HG03103 (cell line): ENCODE measurements at regions not wholly inside any gene's neighbourhood (a gene's known extent, or its start where the extent isn't known, plus 50 kb on each side); places are given as distances from the start of the nearest gene placed in this dataset.

ENCODE experiments used
- ATAC-seq: cut with Tn5 transposase; IDR thresholded peaks from one replicate; pipeline ENCODE4 v1.9.1; 2021; ENCODE audit warnings: low read depth; ENCODE audit not compliant: unreplicated experiment

DNA sequence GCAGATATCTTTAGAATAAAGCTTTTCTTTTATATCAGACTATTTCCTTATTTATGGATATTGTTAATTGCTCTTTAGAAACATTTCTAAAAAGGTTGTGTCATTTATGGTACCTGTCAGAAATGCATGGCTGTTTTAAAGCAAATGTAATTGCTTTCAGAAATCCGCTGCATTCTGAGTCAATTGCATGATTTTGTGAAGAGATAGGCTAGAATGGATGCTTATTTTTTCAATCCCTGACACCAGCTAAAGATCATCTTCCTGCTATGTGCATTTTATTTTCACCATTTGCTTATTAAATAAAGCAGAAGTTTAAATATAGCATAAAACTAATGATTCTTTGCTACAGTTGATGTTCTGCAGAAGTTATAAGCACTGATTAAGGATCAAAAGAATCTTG, 170.2 kb upstream of the C9orf72 start:
- no peak for ATAC-seq

GRCh38 chr9:27747450-27747849, 174.2 kb upstream of the C9orf72 start:
- no peak for ATAC-seq

GRCh38 chr9:27749838-27750237, 176.6 kb upstream of the C9orf72 start:
- no peak for ATAC-seq

DNA sequence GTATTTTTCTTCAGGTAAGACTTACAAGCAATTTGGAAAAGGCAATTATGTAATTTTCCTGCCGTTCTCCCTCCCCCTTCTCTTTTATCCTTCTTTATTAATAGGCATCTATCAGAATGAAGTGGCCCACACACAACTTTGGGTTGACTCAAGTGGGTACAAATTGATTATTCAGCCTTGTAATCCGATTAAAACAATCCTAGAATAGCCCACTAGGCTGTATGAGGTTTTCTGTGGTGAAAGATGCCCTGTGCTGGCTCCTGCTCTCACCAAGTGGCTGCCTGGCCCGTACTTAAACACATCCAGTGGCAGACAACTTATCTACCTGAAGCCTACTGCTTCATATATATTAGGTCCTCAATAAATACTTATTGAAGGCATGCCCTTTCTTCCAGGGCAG, 177.3 kb upstream of the C9orf72 start:
- no peak for ATAC-seq

- ATAC-seq: no peak
These were observed 178.8 kb upstream of the C9orf72 start for GRCh38 chr9:27752069-27752468.

DNA sequence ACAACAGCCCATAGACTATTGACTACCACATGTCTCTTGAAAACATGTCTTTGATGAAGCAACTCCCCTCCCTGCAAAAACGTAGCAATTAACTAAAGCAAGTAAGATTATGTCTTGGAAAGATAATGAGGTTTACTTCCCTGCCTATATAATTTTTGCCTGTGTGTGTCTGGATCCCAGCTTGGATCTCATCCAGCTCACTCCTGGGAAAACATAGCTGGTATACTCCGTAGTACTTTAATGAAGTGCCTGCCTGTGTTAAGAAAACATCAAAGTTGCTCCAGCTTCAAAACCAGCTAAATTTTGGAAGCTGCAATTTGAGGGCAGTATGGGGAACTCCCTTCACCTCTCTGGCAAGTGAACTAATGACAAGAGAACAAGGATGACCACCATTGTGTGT, 182.6 kb upstream of the C9orf72 start:
- no peak for ATAC-seq

- no peak for ATAC-seq
These were observed 183.1 kb upstream of the C9orf72 start for GRCh38 chr9:27756418-27756817.

- no peak for ATAC-seq
These were observed 190.6 kb upstream of the C9orf72 start for GRCh38 chr9:27763831-27764230.

GRCh38 chr9:27765266-27766072, 192.2 kb upstream of the C9orf72 start:
- no peak for ATAC-seq

- no peak for ATAC-seq
These were observed 193.0 kb upstream of the C9orf72 start for GRCh38 chr9:27766073-27766835.

DNA sequence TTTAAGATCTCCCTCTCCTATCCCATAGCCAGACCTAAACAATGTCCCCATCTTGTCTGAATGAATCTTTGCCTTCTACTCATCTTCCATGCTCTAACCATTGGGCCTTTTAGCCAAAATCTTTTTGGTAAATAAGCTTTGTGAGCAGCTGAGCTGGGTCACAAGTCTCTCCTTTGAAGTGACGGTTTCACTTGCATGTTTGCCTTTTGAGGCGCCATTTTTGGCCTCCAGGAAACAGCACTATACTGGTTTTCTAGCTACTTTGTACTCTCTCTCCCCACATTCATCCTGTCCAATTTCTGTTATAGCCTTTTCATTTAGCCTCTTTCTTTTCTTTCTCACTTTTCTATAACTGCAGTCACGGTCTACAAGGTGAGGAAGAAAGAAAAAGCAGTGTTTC, 195.5 kb upstream of the C9orf72 start:
- ATAC-seq: no peak

DNA sequence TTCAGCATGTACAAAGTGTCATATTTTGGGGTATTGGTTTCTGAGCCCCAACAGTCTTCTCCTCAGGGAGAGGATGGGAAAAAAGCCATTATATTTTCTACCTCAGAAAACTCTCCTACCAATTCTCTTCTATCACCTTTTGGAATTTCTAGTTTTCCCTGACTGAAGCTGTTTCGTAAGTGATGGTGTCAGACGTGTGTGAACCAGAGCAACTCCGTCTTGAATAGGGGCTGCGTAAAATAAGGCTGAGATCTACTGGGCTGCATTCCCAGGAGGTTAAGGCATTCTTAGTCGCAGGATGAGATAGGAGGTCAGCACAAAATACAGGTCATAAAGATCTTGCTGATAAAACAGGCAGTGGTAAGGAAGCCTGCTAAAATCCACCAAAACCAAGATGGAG, 197.3 kb upstream of the C9orf72 start:
- no peak for ATAC-seq

DNA sequence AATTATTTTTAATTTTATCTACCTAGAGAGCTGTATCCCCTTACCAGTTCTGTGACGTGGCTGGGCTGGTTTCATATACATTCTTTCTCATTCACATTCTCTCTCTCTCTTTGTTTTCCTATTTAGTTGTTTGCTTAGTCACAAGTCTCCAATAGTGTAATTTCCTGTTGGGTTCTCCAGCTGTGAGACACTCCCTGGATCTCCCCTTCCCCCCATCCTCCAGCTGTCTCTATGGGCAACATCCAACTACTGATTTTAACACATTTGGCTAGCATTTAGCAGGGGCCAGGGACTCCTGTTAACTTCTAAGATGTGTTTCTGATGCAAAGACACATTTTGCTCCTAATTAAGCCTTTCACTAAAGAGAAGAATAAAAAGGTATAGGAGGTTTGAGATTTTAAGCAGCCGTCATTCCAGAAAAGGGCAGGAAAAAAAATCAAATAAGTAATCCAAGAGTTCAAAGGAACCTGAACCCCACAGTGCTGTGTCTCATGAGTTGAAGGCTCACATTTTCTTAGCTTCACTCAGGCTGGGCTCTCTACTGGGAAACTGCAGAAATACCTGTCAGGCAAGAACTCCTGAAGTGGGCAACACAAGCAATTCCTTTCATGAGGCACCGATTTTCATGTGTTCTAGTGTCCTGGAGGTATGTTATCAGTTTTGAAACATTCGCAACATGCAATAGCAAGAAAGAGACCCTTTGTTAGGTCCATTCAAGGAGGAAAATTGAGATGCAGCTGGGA, 198.7 kb upstream of the C9orf72 start:
- no peak for ATAC-seq

DNA sequence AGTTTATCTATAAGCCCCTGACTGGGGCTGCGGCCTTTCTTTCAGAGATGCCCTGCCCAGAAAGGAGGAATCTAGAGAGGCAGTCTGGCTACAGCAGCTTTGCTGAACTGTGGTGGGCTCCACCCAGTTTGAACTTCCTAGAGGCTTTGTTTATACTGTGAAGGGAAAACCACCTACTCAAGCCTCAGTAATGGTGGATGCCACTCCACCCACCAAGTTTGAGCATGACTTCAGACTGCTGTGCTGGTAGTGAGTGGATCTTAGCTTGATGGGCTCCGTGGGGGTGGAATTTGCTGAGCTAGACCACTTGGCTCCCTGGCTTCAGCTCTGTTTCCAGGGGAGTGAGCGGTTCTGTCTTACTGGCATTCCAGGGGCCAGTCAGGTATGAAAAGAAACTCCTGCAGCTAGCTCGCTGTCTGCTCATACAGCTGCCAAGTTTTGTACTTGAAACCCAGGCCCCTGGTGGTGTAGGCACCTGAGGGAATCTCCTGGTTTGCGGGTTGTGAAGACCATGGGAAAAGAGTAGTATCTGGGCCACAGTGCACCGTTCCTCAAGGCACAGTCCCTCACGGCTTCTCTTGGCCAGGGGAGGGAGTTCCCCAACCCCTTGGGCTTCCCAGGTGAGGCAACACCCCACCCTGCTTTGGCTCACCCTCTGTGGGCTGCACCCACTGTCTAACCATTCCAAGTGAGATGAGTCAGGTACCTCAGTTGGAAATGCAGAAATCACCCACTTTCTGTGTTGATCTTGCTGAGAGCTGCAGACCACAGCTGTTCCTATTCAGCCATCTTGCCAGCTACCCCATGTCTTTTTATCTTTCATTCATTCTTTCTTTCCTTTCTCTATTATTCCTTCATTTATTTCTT, 211.8 kb upstream of the C9orf72 start:
- ATAC-seq: peak; percentile 31

DNA sequence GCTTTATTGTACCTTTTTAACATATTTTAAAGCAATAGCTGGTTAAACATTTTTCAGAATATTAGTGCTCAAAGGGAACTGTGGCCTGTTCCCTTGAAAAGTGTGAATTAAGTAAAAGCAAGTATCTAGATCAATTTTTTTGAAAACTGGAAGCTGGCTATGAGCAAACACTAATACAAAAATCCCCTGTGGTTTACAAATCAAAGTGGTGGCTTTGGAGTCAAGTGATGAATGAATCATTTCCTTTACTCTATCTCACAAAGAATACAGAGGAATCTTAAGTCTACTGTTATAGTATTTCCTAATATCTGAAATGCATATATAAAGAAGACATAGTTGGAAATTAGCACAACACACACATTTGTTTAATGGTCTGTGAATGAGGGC, 212.4 kb upstream of the C9orf72 start:
- peak; percentile 75 for ATAC-seq

DNA sequence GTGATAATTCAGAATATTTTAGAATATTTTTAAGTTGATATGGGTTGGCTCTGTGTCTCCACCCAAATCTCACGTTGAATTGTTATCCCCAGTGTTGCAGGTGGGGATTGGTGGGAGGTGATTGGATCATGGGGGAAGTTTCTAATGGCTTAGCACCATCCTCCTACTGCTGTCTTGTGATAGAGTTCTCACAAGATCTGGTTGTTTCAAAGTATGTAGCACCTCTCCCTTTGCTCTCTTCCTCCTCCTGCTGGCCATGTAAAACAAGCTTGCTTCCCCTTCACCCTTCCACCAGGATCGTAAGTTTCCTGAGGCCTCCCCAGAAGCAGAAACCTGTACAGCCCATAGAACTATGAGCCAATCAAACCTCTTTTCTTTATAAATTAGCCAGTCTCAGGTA, 214.6 kb upstream of the C9orf72 start:
- no peak for ATAC-seq

GRCh38 chr9:27791311-27791710, 218.0 kb upstream of the C9orf72 start:
- ATAC-seq: no peak

DNA sequence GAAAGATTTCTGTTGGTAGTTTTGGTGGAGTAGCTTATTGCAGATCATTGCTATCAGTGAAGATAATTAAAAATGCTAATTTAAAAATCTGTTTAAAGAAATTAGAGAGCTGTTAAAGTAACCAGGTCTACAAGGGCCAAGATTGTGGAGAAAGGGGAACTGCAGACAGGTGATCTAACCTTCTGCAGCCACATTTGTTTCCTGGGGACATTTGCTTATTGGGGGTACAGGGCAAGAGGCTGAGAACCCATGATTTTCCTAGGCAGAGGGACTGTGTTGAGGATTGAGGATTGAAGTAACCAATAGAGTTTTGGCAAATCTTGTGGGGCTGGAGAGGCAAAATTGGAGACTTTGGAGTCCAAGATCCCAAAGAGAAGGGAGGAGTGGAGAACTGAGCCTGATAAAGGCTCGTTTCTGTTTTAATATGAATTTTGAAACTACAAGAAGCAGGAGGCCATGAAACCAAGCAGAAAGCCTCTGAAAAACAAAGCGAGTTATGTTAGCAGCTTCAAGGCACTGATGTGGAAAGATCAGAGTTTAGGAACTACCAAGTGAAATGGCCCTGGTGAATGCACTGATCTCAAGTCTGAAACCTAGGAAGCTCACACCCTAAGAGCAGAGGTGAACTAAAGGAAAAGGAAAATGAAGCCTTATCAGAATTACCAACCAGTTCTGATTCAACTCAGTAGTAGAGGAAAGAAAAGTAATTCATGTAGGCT, 219.8 kb upstream of the C9orf72 start:
- ATAC-seq: no peak

- no peak for ATAC-seq
These were observed 226.0 kb upstream of the C9orf72 start for GRCh38 chr9:27799326-27799725.

DNA sequence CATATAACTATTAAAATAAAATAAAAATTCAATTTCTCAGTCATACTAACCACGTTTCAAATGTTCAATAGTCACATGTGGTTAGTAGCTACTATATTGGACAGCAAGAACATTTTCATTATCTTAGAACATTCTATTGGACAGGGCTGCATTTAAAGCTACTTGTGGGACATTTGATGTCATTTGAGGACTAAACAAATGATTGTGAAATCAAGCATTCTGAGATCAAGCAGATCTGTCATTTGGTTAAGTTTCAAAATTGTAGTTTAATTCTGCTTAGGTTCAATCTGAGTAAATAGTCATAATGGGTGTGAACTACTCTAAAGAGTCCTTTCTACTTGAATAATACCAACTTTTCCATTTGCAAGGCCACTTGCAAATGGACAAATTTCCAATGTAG, 226.9 kb upstream of the C9orf72 start:
- no peak for ATAC-seq
